GM13976 (cell line): ENCODE measurements at regions not wholly inside any gene's neighbourhood (a gene's known extent, or its start where the extent isn't known, plus 50 kb on each side); places are given as distances from the start of the nearest gene placed in this dataset.

Experiments
- DNase-seq: peaks from one replicate; pipeline ENCODE4 v3.0.0; 2012; ENCODE audit warnings: low spot score
- in situ Hi-C: fragments of 300-500 bp; cut with MboI; formaldehyde crosslinking; loops from one replicate; pipeline ENCODE4 v1.12.0; 2022; ENCODE audit warnings: low sequenced_read_pairs, mixed read lengths, inconsistent platforms; ENCODE audit not compliant: unreplicated experiment
- TF ChIP-seq, protein P1 (sequence below): IDR thresholded peaks from 2 replicates; pipeline ENCODE4 v1.5.1; 2012; ENCODE audit warnings: borderline replicate concordance, mild to moderate bottlenecking; ENCODE audit not compliant: insufficient read depth; ENCODE audit errors: extremely low read depth, missing control alignments, control extremely low read depth

DNA sequence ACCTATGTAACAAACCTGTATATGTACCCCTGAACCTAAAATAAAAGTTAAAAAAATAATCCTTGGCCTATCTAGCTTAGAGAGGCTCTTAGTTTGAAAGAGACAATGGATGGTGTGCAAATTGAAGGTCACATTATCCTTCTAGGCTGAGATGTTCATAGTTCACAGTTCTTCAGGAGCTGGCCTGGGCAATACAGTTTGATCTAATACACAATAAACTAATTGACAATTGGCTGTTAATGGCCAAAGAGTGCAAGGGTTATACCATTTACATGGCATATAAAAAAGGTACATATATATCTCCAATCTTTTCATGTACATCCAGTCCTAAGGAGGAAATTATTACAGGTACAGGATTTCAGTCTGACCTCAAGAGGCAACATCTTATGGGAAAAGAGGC, 117.4 kb upstream of the NEDD9 start:
- no peak for DNase-seq
- TF ChIP-seq, protein P1, sequence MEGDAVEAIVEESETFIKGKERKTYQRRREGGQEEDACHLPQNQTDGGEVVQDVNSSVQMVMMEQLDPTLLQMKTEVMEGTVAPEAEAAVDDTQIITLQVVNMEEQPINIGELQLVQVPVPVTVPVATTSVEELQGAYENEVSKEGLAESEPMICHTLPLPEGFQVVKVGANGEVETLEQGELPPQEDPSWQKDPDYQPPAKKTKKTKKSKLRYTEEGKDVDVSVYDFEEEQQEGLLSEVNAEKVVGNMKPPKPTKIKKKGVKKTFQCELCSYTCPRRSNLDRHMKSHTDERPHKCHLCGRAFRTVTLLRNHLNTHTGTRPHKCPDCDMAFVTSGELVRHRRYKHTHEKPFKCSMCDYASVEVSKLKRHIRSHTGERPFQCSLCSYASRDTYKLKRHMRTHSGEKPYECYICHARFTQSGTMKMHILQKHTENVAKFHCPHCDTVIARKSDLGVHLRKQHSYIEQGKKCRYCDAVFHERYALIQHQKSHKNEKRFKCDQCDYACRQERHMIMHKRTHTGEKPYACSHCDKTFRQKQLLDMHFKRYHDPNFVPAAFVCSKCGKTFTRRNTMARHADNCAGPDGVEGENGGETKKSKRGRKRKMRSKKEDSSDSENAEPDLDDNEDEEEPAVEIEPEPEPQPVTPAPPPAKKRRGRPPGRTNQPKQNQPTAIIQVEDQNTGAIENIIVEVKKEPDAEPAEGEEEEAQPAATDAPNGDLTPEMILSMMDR: no peak
- in situ Hi-C loops: no loop called here

DNA sequence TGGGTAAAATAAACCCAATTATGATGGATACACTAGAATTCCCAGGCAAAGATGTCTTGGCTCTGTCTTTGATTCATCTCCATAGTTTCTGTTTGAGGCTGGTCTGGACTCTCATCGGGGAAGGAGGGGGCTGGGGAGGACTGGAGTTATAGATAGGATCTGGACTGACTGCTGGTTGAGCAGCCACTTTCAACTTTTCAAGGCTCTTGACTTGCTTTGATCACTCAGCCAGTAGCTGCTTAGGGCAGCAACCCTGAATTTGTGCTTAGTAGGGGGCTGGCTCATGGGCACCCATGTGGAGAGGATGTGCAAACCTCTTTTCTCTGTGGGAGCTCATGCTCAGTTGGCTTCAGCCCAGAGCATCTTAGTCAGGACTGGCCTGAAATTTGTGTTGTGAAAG, 114.0 kb upstream of the NEDD9 start:
- in situ Hi-C loops: no loop called here
- no peak for DNase-seq
- TF ChIP-seq, protein P1: no peak

DNA sequence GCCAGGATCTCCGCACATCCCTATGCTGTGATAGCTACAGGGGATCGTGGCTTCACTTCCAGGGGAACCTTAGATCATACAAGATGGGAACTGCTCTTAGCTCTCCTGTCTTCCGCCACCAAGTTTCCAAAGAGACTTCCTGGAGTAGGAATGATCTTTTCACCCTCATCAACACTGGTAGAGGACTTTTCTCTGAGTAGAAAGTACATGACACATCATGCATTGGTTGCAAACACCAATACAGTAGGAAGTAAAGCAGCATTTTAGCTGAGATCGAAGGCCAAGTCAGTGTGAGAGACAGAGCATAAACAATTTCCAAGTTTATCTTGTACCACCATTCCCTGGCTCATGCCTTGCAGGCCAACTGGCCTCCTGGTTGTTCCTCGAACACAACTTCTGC, 113.1 kb upstream of the NEDD9 start:
- TF ChIP-seq, protein P1: no peak

DNA sequence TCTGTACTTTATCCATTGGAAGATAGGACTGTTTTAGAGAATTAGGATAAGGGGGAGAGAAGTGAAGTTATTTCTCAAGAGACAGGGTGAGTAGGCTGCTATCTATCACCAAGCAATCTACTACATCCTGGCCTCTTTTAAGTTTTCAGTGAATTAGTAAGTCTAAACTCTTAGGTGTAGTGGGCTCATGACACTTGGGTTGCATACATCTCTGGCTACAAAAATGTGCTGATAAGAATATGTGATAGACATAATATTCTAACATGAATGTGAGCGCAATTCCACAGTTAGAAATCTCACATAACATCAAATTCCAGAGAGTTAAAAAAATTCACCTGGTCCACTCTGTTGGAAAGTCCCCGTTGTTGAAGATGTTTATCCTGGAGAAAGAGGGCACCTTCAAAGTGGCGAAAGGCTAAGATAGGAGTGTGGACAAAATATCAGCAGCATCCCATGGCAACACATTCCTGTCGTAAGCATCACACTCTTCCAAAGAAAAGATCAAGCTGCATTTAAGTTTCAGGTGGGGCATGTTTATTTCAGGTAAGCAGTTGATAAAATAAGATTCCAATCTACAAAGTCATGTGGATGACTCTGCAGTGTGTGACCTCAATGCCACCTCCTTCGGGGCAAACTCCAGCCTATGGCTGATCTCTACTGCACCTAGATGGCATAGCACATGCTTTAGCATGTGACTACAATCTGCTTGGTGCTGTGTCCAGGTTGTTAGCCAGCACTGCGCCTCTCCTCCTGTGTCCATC, 111.7 kb upstream of the NEDD9 start:
- TF ChIP-seq, protein P1: no peak
- in situ Hi-C loops: no loop called here
- DNase-seq: no peak

More for the DNA sequence above, 113.1 kb upstream of the NEDD9 start:
- no peak for DNase-seq
- in situ Hi-C loops: no loop called here

DNA sequence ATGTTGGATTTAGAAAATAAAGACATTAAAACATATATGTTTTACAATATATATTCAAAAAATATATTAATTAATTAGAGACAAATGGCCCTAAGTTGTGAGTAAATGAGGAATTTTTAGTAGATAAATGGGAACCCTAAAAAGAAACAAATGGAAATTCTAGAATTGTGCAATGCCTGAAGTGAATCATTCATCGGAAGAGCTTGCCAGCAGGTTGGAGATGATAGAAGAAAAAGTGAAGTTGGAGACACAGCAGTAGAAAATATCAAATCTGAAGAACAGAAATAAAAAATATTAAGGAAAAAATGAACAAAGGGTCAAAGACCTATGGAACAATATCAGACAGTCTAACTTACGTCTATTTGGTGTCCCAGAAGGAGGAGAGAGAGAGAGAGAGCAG, 109.4 kb upstream of the NEDD9 start:
- DNase-seq: no peak
- TF ChIP-seq, protein P1: no peak
- in situ Hi-C loops: no loop called here

DNA sequence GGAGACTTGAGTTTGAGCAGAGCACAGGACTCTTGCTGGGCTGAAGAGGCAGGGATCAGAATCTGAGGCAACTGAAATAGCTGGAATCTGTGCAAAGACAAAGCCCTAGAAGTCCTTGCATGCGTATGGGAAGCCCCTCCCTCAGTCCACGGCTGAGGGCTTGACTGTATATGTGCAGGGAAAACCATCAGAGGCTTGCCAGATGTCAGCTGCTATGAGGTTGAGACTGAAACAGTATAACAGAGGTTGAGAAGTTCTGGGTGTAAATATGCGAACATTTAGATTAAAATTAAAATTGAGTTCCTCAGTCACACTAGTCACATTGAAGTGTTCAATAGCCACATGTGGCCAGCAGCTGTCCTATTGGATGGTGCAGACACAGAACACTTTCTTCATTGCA, 108.8 kb upstream of the NEDD9 start:
- in situ Hi-C loops: no loop called here

More for the DNA sequence above, 108.8 kb upstream of the NEDD9 start:
- DNase-seq: no peak
- TF ChIP-seq, protein P1: no peak
